Mucosa of gallbladder (tissue), 1 donor: ENCODE measurements at regions not wholly inside any gene's neighbourhood (a gene's known extent, or its start where the extent isn't known, plus 50 kb on each side); places are given as distances from the start of the nearest gene placed in this dataset.
A peak's percentile ranks its signal among the peaks of the same experiment; 100 is the strongest.
"Not testable (repeated sequence)": the region's sequence is repeated elsewhere in the genome, so short reads cannot be mapped to it uniquely, and the experiment has no call there.

Experiments
- DNase-seq: peaks from one replicate; pipeline ENCODE4 v3.0.0-alpha.2; 2020; ENCODE audit warnings: low spot score
- donor health status: DM: no; HTN: no; CAD: no.

GRCh38 chr1:217921126-217921904, 290.2 kb downstream of the SPATA17 start:
- DNase-seq: no peak

DNA sequence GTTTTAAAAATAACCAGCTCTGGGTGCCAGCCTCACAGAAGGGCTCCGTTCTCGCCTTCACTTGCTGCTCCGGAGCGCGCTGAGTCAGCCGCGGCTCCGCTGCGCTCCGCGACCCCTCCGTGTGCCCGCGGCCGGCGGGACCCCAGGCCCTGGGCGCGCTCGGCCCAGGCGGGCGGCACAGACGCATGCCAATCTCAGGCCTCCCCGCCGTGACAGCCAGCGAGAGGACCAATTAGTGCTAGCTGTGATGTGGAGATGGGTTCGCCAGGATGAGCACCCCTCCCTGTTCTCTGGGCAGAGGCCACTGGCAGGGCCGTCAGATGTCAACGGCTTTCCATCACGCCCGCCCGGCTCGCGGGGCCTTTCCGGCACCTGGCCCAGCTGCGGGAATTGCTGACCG, 293.8 kb downstream of the SPATA17 start:
- no peak for DNase-seq

- DNase-seq: no peak
Observed at GRCh38 chr1:217929213-217929885, 298.2 kb downstream of the SPATA17 start.

DNA sequence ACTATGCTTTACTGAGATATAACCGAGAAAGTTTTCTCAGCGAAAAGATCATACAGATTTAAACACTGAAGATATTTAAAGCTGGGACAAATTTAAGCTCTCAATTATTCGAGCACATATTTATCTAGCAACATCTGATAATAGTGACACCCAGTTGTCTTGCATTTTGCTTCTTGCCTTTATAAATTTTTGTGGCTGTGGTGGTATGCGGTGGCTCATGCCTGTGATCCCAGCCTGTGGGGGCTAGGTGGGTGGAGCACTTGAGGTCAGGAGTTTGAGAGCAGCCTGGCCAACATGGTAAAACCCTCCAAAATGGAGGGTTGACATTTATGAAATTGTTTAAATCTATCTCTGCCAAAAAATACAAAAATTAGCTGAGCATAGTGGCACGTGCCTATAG, 312.2 kb downstream of the SPATA17 start:
- no peak for DNase-seq

GRCh38 chr1:217944550-217944949, 313.4 kb downstream of the SPATA17 start:
- DNase-seq: no peak

DNA sequence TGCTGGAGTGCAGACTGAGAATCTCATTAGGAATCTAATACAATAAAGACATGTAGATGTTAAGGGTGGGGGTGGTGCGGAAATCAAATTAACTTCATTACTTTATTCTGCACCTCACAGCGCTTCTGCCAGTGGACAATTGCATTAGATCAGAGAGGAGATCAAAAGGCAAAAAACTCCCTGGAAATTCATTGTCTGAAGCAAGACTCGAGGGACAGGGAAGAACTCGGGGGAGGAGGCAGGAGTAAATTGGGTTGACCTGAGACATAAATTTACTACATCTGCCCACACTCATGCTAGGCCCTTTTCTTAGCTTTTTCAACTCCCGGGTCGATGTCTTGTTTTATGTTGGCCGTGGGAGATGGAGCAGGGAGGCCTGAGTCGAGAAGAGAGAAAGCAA, 315.4 kb downstream of the SPATA17 start:
- no peak for DNase-seq

DNA sequence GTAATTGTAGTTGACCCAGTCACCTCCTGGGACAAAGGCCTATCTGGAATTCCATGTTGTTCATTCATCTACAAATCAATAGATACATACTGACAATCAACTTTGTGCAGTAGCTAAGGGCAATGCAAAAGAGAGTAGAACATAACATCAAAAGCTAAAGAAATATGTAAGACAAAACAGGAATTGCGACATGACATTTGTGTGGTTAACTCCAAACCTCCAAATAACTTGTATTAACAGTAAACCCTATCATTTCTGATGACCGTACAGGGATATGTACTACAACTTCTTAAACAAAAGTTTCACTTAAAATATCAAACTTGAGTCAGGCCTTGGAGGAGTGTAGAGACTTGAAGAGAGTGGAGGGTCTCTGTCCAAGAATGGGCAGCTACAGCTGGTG, 317.6 kb downstream of the SPATA17 start:
- DNase-seq: no peak

DNA sequence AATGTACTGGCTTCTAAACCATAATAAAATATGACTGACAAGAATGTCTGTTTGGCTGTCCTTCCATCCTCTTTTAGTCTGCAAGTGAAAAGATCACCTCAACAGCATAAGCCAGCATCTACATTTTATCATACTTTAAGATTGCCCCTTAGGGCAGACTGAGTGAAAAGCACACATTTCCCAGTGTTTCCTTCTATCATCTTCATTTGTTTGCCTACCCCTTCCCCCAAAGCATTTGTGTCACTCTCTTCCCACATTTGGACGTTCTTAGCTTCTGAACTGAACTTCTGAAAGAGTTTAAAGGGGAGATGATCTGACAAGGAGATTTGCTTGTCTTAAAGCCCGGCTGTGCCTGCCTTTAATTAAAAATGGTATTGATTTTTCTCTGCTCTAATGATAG, 322.2 kb downstream of the SPATA17 start:
- no peak for DNase-seq

GRCh38 chr1:217953922-217954321, 322.8 kb downstream of the SPATA17 start:
- peak; percentile 48 for DNase-seq

- DNase-seq: no peak
Observed at GRCh38 chr1:217955723-217956122, 324.6 kb downstream of the SPATA17 start.

DNA sequence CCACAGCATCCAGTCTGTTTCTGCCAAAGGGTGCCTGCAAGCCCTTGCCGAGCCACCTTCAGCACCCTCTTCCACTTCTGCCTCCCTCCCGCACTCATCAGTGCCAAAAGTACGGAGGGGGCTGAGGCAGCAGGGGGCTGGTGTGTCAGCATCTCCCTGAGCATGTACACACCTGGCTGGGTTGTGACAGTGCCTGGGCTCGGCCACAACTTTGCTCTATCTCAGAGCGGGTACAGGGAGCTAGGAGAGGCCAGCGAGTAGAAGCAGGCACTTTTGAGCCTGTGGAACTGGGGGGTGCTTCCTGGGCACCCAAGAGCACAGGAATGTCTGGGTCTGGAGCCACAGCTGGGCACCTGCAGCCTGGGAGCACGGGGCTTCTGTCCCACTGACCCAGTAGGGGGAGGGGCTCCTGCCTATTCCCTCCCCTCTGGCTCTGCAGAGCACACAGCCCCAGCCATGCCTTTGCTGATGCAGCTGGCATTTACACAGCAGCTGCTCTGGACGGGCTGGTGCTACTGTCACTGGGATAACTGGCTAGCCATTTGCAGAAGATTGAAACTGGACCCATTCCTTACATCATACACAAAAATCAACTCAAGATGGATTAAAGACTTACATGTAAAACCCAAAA, 319.8 kb upstream of the RRP15 start:
- DNase-seq: no peak

GRCh38 chr1:217968085-217968484, 317.0 kb upstream of the RRP15 start:
- DNase-seq: no peak

GRCh38 chr1:217969428-217969827, 315.7 kb upstream of the RRP15 start:
- no peak for DNase-seq

GRCh38 chr1:217977943-217978342, 307.1 kb upstream of the RRP15 start:
- DNase-seq: no peak

- no peak for DNase-seq
Observed at GRCh38 chr1:217981430-217981829, 303.7 kb upstream of the RRP15 start.

- DNase-seq: no peak
Observed at GRCh38 chr1:217982331-217983050, 302.6 kb upstream of the RRP15 start.

- DNase-seq: no peak
Observed at GRCh38 chr1:217983051-217983375, 302.1 kb upstream of the RRP15 start.

GRCh38 chr1:217985641-217986040, 299.5 kb upstream of the RRP15 start:
- DNase-seq: no peak

DNA sequence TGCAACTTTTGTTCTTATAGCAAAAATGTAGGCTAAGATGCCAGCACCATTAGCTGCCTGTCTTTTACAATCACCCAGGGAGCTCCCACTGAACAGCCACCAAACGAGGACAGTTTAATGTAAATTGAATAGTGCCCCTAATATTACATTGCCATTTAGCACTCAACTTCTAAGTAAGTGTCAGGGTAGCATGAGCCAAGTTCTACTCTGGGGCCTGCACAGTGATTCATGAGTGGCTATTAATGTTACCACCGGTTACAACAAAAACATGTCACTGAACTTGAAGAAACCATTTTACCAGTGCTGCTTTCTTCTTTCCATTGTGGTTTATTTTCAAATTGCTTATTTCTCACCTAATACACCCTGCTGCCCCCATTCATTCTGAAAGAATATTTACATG, 295.6 kb upstream of the RRP15 start:
- DNase-seq: no peak

DNA sequence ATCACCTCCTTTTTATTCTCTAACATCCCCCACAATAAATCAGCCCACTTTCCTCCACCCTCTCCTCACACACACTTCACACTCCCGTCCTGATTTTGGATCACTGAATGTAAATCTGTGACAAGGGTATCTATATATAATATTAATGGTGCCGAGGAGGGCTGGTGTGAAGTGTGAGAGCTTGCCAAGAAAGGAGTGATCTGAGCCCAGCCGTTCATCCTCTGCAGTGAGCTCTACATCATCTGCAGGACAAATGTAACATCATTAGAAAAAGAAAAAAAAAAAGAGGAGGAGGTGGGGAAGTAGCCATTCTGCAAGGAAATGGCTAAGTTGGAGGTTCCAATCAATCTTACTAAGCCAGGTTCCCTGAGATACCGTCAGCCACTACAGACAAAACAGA, 291.7 kb upstream of the RRP15 start:
- no peak for DNase-seq

- DNase-seq: not testable (repeated sequence)
Observed at GRCh38 chr1:218008296-218008695, 276.8 kb upstream of the RRP15 start.

DNA sequence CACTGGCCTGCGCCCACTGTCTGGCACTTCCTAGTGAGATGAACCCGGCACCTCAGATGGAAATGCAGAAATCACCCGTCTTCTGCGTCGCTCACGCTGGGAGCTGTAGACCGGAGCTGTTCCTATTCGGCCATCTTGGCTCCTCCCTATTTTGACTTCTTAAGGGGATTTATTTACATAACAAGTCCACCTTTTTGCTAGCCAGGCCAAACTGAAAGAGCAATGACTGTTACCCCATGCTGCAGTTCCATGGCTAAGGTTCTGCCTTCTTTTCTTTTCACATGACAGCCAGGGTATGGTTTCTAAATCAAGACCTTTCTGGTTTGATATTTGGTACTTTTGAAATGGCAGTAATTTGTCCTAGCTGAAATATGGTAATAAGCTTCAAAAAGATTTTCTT, 270.0 kb upstream of the RRP15 start:
- DNase-seq: not testable (repeated sequence)
